Caco-2 (cell line): ENCODE measurements at regions not wholly inside any gene's neighbourhood (a gene's known extent, or its start where the extent isn't known, plus 50 kb on each side); places are given as distances from the start of the nearest gene placed in this dataset.

Experiments
- BruUV-seq: library from RNA; stranded (reverse); fragments of 400-500 nt; replicated peaks from 2 replicates; lab custom pipeline; 2021; lab: Mats Ljungman, UMichigan
- CTCF ChIA-PET: fragments of 300-600 bp; sonication (Branson Sonifier 250); formaldehyde crosslinking; loops from one replicate; lab custom pipeline; 2022; ENCODE audit warnings: antibody characterized with exemption; lab: Charles Lee
- POLR2A ChIA-PET: fragments of 300-600 bp; sonication (Branson Sonifier 250); formaldehyde crosslinking; loops from one replicate; lab custom pipeline; 2022; ENCODE audit warnings: antibody characterized with exemption; lab: Charles Lee
- DNase-seq, 2 experiments: peaks; one replicate each; pipeline versions ENCODE4 v3.0.0 to v3.0.0-alpha.2; 2020 to 2022
- H3K27me3 ChIP-seq: replicated peaks from 2 replicates; pipeline ENCODE4 v1.6.0; 2011; ENCODE audit warnings: low read length; ENCODE audit not compliant: control insufficient read depth, insufficient read depth
- H3K36me3 ChIP-seq: 2 replicates; pipeline ENCODE4 v1.5.1; 2011; ENCODE audit warnings: low read length; ENCODE audit not compliant: control insufficient read depth, insufficient read depth
- H3K4me1 ChIP-seq: fragments of 250-450 bp; sonication (Bioruptor Pico); 2 replicates; pipeline ENCODE4 v1.5.1; 2020; ENCODE audit warnings: mild to moderate bottlenecking
- H3K4me3 ChIP-seq: 2 replicates; pipeline ENCODE4 v1.5.1; 2011; ENCODE audit warnings: low read depth, mild to moderate bottlenecking, control low read depth, low read length
- H3K9me3 ChIP-seq: fragments of 250-450 bp; sonication (Bioruptor Pico); 2 replicates; pipeline ENCODE4 v1.5.1; 2020; ENCODE audit warnings: mild to moderate bottlenecking, moderate library complexity
- H3K27ac Mint-ChIP-seq: one replicate; pipeline ENCODE4 v1.8.0; 2022; ENCODE audit warnings: mixed read lengths; ENCODE audit not compliant: unreplicated experiment
- H3K27me3 Mint-ChIP-seq: one replicate; pipeline ENCODE4 v1.8.0; 2022; ENCODE audit warnings: mixed read lengths; ENCODE audit not compliant: insufficient read depth, unreplicated experiment
- H3K36me3 Mint-ChIP-seq: one replicate; pipeline ENCODE4 v1.8.0; 2022; ENCODE audit warnings: mild to moderate bottlenecking, mixed read lengths; ENCODE audit not compliant: insufficient read depth, unreplicated experiment
- H3K4me1 Mint-ChIP-seq: one replicate; pipeline ENCODE4 v1.8.0; 2022; ENCODE audit warnings: low read depth, mixed read lengths; ENCODE audit not compliant: unreplicated experiment
- H3K4me3 Mint-ChIP-seq: one replicate; pipeline ENCODE4 v1.8.0; 2022; ENCODE audit warnings: mild to moderate bottlenecking, moderate library complexity, mixed read lengths; ENCODE audit not compliant: unreplicated experiment
- H3K9me3 Mint-ChIP-seq: one replicate; pipeline ENCODE4 v1.8.0; 2022; ENCODE audit warnings: mixed read lengths; ENCODE audit not compliant: unreplicated experiment
- intact Hi-C: fragments of 100-400 bp; cut with micrococcal nuclease; formaldehyde crosslinking; loops from one replicate; pipeline ENCODE4 v1.10.0; 2022; ENCODE audit not compliant: unreplicated experiment
- TF ChIP-seq, protein P1 (sequence below), 2 experiments: fragments of 200-600 bp in 1 of 2; IDR thresholded peaks; 1 replicate in 1 of 2; 2 replicates in 1 of 2; pipeline versions ENCODE4 v1.5.1 to v1.8.0; 2011 to 2022; ENCODE audit warnings: antibody characterized with exemption in 1 of 2, control low read depth in 1 of 2, inconsistent platforms in 1 of 2, low read depth in 1 of 2, low read length in 1 of 2, mild to moderate bottlenecking in 1 of 2, moderate library complexity in 1 of 2; ENCODE audit not compliant: insufficient read depth in 1 of 2, severe bottlenecking in 1 of 2, unreplicated experiment in 1 of 2

DNA sequence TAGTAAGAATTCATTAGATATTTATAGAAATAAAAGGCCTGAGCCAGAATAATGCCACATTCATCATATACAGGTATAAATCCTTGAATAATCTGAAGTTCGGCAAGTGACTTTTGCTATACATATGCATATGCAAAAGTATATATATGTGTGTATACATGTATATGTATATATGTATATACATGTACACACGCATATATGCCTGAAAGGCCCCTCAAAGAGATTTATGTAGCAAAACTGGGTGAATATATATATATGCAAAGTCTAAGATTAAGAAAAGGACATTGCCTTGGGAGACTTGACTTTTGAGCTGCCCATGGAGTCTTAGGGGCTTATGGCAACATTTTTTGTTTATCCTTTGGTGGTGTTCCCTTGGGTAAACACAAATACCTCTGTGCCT lies 231.4 kb downstream of the BMP2 start:
- intact Hi-C loops, result no loop called here
- POLR2A ChIA-PET, result no interaction called here
- TF ChIP-seq, protein P1, sequence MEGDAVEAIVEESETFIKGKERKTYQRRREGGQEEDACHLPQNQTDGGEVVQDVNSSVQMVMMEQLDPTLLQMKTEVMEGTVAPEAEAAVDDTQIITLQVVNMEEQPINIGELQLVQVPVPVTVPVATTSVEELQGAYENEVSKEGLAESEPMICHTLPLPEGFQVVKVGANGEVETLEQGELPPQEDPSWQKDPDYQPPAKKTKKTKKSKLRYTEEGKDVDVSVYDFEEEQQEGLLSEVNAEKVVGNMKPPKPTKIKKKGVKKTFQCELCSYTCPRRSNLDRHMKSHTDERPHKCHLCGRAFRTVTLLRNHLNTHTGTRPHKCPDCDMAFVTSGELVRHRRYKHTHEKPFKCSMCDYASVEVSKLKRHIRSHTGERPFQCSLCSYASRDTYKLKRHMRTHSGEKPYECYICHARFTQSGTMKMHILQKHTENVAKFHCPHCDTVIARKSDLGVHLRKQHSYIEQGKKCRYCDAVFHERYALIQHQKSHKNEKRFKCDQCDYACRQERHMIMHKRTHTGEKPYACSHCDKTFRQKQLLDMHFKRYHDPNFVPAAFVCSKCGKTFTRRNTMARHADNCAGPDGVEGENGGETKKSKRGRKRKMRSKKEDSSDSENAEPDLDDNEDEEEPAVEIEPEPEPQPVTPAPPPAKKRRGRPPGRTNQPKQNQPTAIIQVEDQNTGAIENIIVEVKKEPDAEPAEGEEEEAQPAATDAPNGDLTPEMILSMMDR (IDR thresholded peaks at IDR 0.05; ENCODE audit: insufficient read depth in 1 of 2, low read depth in 1 of 2, low read length in 1 of 2, severe bottlenecking in 1 of 2, unreplicated experiment in 1 of 2), result no peak
- H3K9me3 ChIP-seq, result no peaks in the 10 kb centered on the region
- H3K27me3 ChIP-seq, result no peaks in the 10 kb centered on the region
- H3K9me3 Mint-ChIP-seq, result no peaks in the 10 kb centered on the region
- no peak overlapping the region for H3K27ac Mint-ChIP-seq
- no TSS peak for BruUV-seq
- CTCF ChIA-PET, result no interaction called here
- no peaks in the 10 kb centered on the region for H3K36me3 ChIP-seq
- no peak overlapping the region for H3K4me3 ChIP-seq
- no peaks in the 10 kb centered on the region for H3K27me3 Mint-ChIP-seq
- H3K36me3 Mint-ChIP-seq, result no peaks in the 10 kb centered on the region
- H3K4me3 Mint-ChIP-seq, result no peak overlapping the region
- peaks cover 9% of the 10 kb centered on the region for H3K4me1 Mint-ChIP-seq
- H3K4me1 ChIP-seq, result no peaks in the 10 kb centered on the region
- no peak for DNase-seq

DNA sequence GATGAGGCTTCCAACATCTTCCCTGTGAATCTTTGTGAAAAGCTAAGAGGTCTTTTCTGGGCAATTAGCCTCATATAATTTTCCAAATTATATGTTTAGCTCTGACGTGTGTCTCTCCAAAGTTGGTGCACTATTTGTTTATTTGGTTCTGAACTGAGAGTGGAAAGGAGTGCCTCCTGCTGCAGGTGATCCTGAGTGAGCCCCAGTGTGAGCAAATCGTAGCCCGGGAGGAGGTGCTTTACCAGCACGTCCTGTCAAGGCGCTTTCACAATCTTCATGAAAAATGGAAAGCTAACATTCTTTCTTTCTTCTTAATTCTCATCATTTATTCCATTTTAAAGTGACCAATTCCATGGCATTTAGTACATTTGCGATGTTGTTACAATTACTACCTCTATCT lies 231.9 kb downstream of the BMP2 start:
- ChIA-PET POLR2A (no interaction called here), CTCF (no interaction called here)
- Histone ChIP-seq H3K4me1 (no peaks in the 10 kb centered on the region), H3K9me3 (no peaks in the 10 kb centered on the region), H3K27me3 (no peaks in the 10 kb centered on the region), H3K36me3 (no peaks in the 10 kb centered on the region), H3K4me3 (no peak overlapping the region)
- TF ChIP-seq, protein P1 (IDR thresholded peaks at IDR 0.05; ENCODE audit: insufficient read depth in 1 of 2, low read depth in 1 of 2, low read length in 1 of 2, severe bottlenecking in 1 of 2, unreplicated experiment in 1 of 2), result no peak
- no peaks in the 10 kb centered on the region for H3K9me3 Mint-ChIP-seq
- peaks cover 4% of the 10 kb centered on the region for H3K4me1 Mint-ChIP-seq
- H3K27ac Mint-ChIP-seq, result no peak overlapping the region
- DNase-seq, result no peak
- H3K36me3 Mint-ChIP-seq, result no peaks in the 10 kb centered on the region
- H3K27me3 Mint-ChIP-seq, result no peaks in the 10 kb centered on the region
- no TSS peak for BruUV-seq
- intact Hi-C loops, result no loop called here
- no peak overlapping the region for H3K4me3 Mint-ChIP-seq

DNA sequence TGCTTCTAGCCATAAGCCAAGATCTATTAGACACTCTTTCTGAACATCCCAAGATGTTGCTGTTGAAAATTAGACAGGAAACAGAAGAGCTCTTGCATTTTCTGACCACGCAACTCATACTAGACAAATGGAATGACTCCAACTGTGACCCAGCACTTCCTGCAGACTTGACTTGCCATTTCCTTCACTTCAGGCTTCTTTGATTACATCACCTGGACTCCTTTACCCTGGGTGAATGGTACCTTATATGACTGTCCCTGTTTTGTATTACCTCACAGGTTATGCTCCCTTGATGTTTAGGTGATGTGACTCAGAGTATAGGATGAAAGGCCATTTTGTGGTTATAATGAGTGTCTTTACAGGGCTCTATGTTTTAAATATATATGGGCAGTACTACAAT lies 236.1 kb downstream of the BMP2 start:
- H3K36me3 Mint-ChIP-seq, result no peaks in the 10 kb centered on the region
- BruUV-seq, result no TSS peak
- Histone ChIP-seq H3K4me3 (no peak overlapping the region), H3K9me3 (0 out of 2 replicates have a peak, but pooled peaks cover 7% of the 10 kb centered on the region), H3K4me1 (no peaks in the 10 kb centered on the region), H3K27me3 (no peaks in the 10 kb centered on the region), H3K36me3 (no peaks in the 10 kb centered on the region)
- TF ChIP-seq, protein P1 (IDR thresholded peaks at IDR 0.05; ENCODE audit: insufficient read depth in 1 of 2, low read depth in 1 of 2, low read length in 1 of 2, severe bottlenecking in 1 of 2, unreplicated experiment in 1 of 2), result no peak
- intact Hi-C loops, result no loop called here
- H3K27me3 Mint-ChIP-seq, result no peaks in the 10 kb centered on the region
- DNase-seq, result no peak
- H3K4me1 Mint-ChIP-seq, result no peaks in the 10 kb centered on the region
- CTCF ChIA-PET, result no interaction called here
- POLR2A ChIA-PET, result no interaction called here
- no peak overlapping the region for H3K4me3 Mint-ChIP-seq
- peaks cover 10% of the 10 kb centered on the region for H3K9me3 Mint-ChIP-seq
- H3K27ac Mint-ChIP-seq, result no peak overlapping the region
